IPS-20b (cell line): ENCODE measurements at regions not wholly inside any gene's neighbourhood (a gene's known extent, or its start where the extent isn't known, plus 50 kb on each side); places are given as distances from the start of the nearest gene placed in this dataset.

Source experiments
- H3K27ac ChIP-seq: one replicate; pipeline ENCODE4 v1.5.1; 2013; ENCODE audit warnings: low read length
- H3K27me3 ChIP-seq: 2 replicates; pipeline ENCODE4 v1.6.1; 2013; ENCODE audit warnings: mild to moderate bottlenecking, low read length, inconsistent platforms; ENCODE audit not compliant: insufficient read depth
- H3K36me3 ChIP-seq: 2 replicates; pipeline ENCODE4 v1.6.1; 2013; ENCODE audit warnings: low read depth, mild to moderate bottlenecking, inconsistent platforms, low read length, moderate library complexity; ENCODE audit not compliant: insufficient read depth
- H3K4me1 ChIP-seq: 2 replicates; pipeline ENCODE4 v1.6.1; 2013; ENCODE audit warnings: mild to moderate bottlenecking, control low read depth, inconsistent platforms, low read length, moderate library complexity; ENCODE audit not compliant: insufficient read depth
- H3K4me3 ChIP-seq: 2 replicates; pipeline ENCODE4 v1.5.1; 2013; ENCODE audit warnings: mild to moderate bottlenecking, low read length, inconsistent platforms
- H3K9ac ChIP-seq: 2 replicates; pipeline ENCODE4 v1.6.1; 2013; ENCODE audit warnings: low read depth, mild to moderate bottlenecking, inconsistent platforms, low read length, moderate library complexity
- H3K9me3 ChIP-seq: 2 replicates; pipeline ENCODE4 v1.6.1; 2013; ENCODE audit warnings: mild to moderate bottlenecking, low read depth, low read length, inconsistent platforms; ENCODE audit not compliant: insufficient read depth

GRCh38 chr7:126177782-126178181 lies 1075.0 kb downstream of the GRM8 start:
- H3K27ac ChIP-seq = no peak overlapping the region
- no peak overlapping the region for H3K9ac ChIP-seq
- no peaks in the 10 kb centered on the region for H3K36me3 ChIP-seq
- no peaks in the 10 kb centered on the region for H3K4me1 ChIP-seq
- no peaks in the 10 kb centered on the region for H3K9me3 ChIP-seq
- no peak overlapping the region for H3K4me3 ChIP-seq
- H3K27me3 ChIP-seq = no peaks in the 10 kb centered on the region

- no peak overlapping the region for H3K4me3 ChIP-seq
- no peaks in the 10 kb centered on the region for H3K27me3 ChIP-seq
- no peak overlapping the region for H3K9ac ChIP-seq
- no peaks in the 10 kb centered on the region for H3K36me3 ChIP-seq
- no peaks in the 10 kb centered on the region for H3K4me1 ChIP-seq
- H3K9me3 ChIP-seq = peaks cover 5% of the 10 kb centered on the region
- no peak overlapping the region for H3K27ac ChIP-seq
Observed at GRCh38 chr7:126166645-126167044, 1086.1 kb downstream of the GRM8 start.

DNA sequence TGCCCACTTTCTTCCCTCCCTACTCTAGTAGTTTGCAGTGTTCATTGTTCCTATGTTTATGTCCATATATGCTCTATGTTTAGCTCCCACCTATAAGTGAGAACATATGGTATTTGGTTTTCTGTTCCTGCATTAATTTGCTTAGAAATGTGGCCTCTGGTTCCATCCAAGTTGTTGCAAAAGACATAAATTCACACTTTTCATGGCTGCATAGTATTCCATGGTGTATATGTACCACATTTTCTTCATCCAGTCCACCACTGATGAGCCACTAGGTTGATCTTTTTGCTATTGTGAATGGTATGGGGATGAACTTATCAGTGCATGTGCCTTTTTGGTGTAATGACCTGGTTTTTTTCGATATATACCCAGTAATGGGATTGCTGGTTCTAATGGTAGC lies 1089.1 kb downstream of the GRM8 start:
- H3K9ac ChIP-seq = no peak overlapping the region
- no peaks in the 10 kb centered on the region for H3K36me3 ChIP-seq
- no peaks in the 10 kb centered on the region for H3K4me1 ChIP-seq
- H3K27ac ChIP-seq = no peak overlapping the region
- H3K9me3 ChIP-seq = peaks cover 5% of the 10 kb centered on the region
- H3K27me3 ChIP-seq = no peaks in the 10 kb centered on the region
- H3K4me3 ChIP-seq = no peak overlapping the region

GRCh38 chr7:126157391-126157790 lies 1095.3 kb downstream of the GRM8 start:
- H3K4me3 ChIP-seq = no peak overlapping the region
- H3K27ac ChIP-seq = no peak overlapping the region
- H3K36me3 ChIP-seq = no peaks in the 10 kb centered on the region
- H3K4me1 ChIP-seq = no peaks in the 10 kb centered on the region
- no peaks in the 10 kb centered on the region for H3K27me3 ChIP-seq
- no peaks in the 10 kb centered on the region; the same call in 1 of the 2 replicates for H3K9me3 ChIP-seq
- no peak overlapping the region for H3K9ac ChIP-seq

GRCh38 chr7:126150278-126150958 lies 1102.3 kb downstream of the GRM8 start:
- no peak overlapping the region for H3K27ac ChIP-seq
- no peaks in the 10 kb centered on the region for H3K36me3 ChIP-seq
- H3K9me3 ChIP-seq = no peaks in the 10 kb centered on the region
- H3K4me3 ChIP-seq = no peak overlapping the region
- no peak overlapping the region for H3K9ac ChIP-seq
- H3K4me1 ChIP-seq = no peaks in the 10 kb centered on the region
- no peaks in the 10 kb centered on the region for H3K27me3 ChIP-seq

- Histone ChIP-seq H3K27me3 (no peaks in the 10 kb centered on the region), H3K36me3 (no peaks in the 10 kb centered on the region), H3K4me1 (no peaks in the 10 kb centered on the region), H3K4me3 (no peak overlapping the region), H3K27ac (no peak overlapping the region), H3K9ac (no peak overlapping the region), H3K9me3 (no peaks in the 10 kb centered on the region)
Observed at GRCh38 chr7:126140858-126141466, 1111.8 kb downstream of the GRM8 start.

GRCh38 chr7:126119981-126120380 lies 1132.8 kb downstream of the GRM8 start:
- H3K4me3 ChIP-seq = no peak overlapping the region
- H3K27me3 ChIP-seq = no peaks in the 10 kb centered on the region
- no peaks in the 10 kb centered on the region for H3K4me1 ChIP-seq
- no peaks in the 10 kb centered on the region for H3K9me3 ChIP-seq
- no peak overlapping the region for H3K27ac ChIP-seq
- H3K36me3 ChIP-seq = no peaks in the 10 kb centered on the region
- no peak overlapping the region for H3K9ac ChIP-seq

DNA sequence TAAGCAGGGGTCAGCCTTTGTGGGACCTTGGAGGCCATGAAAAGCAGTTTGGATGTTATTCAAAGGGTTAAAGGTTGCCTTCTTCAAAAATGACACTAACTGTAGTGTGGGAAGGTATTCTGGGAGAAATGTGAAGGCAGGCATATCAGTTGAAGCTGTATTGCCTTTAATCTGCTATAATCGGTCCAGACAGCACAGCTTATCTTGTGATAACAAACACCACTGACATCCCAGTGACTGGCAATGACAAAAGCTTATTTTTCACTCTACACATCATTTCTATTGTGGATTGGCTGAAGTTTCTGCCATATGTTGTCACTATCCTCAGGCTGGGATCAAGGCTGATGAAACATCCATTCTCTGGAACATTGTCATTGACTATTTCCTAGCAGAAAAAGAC lies 1149.2 kb downstream of the GRM8 start:
- Histone ChIP-seq H3K9ac (no peak overlapping the region), H3K9me3 (no peaks in the 10 kb centered on the region; the same call in 1 of the 2 replicates)

GRCh38 chr7:126083014-126083413 lies 1153.4 kb upstream of the POT1 start:
- Histone ChIP-seq H3K9ac (no peak overlapping the region), H3K9me3 (peaks cover 11% of the 10 kb centered on the region), H3K4me3 (no peak overlapping the region), H3K4me1 (peaks cover 4% of the 10 kb centered on the region; the same call in 1 of the 2 replicates), H3K27ac (no peak overlapping the region), H3K36me3 (no peaks in the 10 kb centered on the region), H3K27me3 (no peaks in the 10 kb centered on the region)

More for the DNA sequence above, 1149.2 kb downstream of the GRM8 start:
- Histone ChIP-seq H3K4me1 (no peaks in the 10 kb centered on the region), H3K4me3 (no peak overlapping the region), H3K27ac (no peak overlapping the region), H3K27me3 (no peaks in the 10 kb centered on the region), H3K36me3 (no peaks in the 10 kb centered on the region)

GRCh38 chr7:126079581-126079980 lies 1150.0 kb upstream of the POT1 start:
- H3K9me3 ChIP-seq = no peaks in the 10 kb centered on the region

DNA sequence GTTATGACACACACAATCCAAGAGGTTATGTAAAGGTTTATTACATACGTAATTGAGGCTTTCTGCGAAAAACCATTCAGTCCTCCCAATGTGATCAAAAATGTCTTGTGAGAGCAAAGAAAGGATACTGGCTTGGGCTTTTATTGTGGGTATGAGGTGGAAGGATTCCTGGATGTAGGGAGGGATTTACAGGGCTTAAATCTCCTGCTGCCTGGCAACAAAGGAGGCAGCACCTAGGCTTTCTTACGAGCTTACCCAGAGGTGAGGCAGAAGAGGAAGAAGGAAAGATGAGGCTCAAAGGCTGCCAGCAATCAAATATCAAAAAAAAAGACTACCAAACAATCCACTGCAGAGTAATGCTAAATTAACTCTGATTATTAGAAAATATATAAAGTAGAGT lies 1149.5 kb upstream of the POT1 start:
- Histone ChIP-seq H3K27me3 (no peaks in the 10 kb centered on the region), H3K9me3 (no peaks in the 10 kb centered on the region), H3K9ac (no peak overlapping the region), H3K36me3 (no peaks in the 10 kb centered on the region), H3K27ac (no peak overlapping the region), H3K4me1 (peaks cover 4% of the 10 kb centered on the region; the same call in 1 of the 2 replicates), H3K4me3 (no peak overlapping the region)

More at GRCh38 chr7:126079581-126079980, 1150.0 kb upstream of the POT1 start:
- Histone ChIP-seq H3K4me3 (no peak overlapping the region), H3K27me3 (no peaks in the 10 kb centered on the region), H3K27ac (no peak overlapping the region), H3K9ac (no peak overlapping the region), H3K4me1 (peaks cover 4% of the 10 kb centered on the region; the same call in 1 of the 2 replicates), H3K36me3 (no peaks in the 10 kb centered on the region)

DNA sequence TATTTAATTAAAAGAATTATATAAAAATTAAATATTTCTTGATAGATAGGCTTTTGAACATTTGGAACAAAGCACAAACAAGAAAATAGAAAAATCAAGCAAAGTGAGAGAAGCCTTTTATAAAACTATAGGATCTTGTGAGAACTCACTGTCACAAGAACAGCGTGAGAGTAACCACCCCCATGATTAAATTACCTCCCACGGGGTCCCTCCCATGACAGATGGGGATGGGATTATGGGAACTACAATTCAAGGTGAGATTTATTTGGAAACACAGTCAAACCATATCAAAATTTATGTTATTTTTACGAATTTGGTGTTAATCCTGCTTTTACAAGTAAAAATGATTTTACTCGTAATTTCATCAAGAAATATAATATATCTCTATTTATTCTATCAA lies 1136.1 kb upstream of the POT1 start:
- Histone ChIP-seq H3K4me1 (no peaks in the 10 kb centered on the region), H3K27ac (no peak overlapping the region), H3K4me3 (no peak overlapping the region), H3K9ac (no peak overlapping the region), H3K36me3 (no peaks in the 10 kb centered on the region), H3K9me3 (no peaks in the 10 kb centered on the region; the same call in 1 of the 2 replicates), H3K27me3 (no peaks in the 10 kb centered on the region)
